HUDEP-2 (cell line): ENCODE measurements at regions not wholly inside any gene's neighbourhood (a gene's known extent, or its start where the extent isn't known, plus 50 kb on each side); places are given as distances from the start of the nearest gene placed in this dataset.

Experiments
- DNase-seq, 76 experiments: peaks; one replicate each; lab custom pipeline; 2025; ENCODE audit not compliant: unreplicated experiment in 76 of 76; lab: John Stamatoyannopoulos, UW

DNA sequence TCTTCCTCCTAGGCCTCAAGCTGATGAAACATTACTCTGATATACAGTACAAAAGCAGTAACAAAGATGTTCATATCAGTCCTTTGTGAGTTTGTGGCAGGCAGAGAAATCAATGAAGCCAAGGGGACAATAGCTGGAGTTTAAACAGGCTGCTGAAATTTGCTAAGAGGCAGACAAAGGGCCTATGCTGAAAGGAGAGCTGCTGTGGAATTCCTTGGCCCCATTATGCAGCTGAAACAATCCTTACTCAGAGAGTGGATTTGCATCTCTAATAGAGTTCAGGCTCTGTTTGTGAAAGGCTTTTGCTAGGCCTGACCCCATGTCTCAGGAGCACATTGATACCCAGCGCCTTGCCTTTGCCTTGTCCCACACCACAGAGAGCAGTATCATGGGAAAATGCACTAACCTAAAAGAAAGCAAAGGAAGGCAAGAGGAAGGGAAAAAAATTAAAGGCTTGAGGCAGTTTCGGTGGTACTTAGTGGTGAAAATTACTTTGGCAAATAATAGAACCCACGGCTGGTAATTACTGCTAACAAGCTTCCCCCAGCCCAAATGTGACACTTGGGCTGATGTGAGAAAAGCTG, 195.0 kb upstream of the EPHA3 start:
- DNase-seq: no peak

DNA sequence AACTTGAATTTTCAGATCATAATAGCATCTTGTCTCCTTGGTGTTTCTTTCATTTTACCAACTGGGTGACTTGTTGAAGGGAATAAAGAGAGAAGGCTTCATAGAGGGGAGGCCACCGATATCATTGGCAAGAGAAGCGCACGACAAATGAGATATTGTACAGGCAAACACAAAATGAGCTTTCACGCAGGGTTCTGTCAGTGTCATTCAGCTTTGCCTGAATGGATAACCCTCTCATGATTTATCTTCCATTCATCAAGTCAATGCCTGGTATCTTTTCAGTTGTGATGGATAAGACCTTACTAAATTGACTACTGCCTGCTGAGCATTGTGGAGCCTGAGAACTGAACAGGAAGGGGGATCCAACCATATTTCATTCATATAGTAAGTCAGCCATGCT, 188.6 kb upstream of the EPHA3 start:
- DNase-seq: no peak

DNA sequence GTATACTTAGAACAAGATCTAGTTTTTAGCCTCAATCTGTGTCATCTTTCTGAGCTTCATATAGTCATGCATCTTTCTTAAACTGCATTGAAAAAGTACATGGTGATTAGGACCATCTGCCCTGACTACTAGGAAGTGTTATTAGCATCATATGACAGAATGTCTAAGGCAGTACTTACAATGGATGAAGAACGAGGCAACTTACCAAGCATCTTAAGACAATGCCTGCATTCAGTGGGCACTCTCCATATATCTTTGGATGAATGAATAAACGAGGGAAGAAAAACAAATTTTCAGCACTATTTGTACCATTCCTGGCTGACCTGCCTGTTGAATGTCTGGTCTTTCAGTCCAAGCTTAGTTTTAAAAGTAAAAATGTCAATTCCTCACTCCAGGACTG, 185.4 kb upstream of the EPHA3 start:
- no peak for DNase-seq

DNA sequence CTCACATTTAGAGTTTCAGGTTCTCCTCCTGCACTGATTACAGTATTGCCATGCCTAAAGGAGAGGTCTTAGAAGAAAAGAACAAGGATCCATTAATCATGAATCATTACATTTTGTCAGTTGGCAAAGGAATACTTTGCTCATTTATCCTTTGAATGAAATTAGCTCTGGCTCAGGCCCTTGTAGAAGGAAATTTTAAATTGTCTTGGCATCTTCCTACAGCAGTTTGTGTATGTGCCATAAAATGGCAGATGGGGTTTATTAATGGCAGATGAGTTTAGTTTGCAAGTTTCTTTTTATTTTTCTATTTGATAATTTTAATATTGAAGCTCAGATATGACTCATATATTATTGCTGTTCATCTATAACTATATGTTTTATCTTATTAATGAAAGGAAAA, 181.2 kb upstream of the EPHA3 start:
- DNase-seq: no peak

DNA sequence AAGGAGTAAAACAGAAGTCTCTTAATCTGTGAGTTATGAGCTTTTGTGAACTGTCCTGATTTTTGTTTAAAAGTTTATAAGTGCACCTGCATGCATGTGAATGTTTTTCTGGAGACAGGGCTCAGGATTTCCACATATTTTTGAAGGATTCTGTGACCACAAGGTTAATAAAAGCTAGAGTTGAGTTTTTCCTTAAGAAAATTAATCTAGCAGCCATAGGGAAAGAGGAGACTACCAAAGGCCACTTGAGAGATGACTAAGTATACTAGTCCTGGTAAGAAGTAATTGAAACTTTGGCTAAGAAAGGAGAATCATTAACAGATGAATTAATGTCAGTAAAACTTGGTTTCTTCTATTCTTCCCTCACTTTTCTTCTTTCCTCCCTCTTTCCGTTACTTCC, 176.8 kb upstream of the EPHA3 start:
- DNase-seq: no peak

DNA sequence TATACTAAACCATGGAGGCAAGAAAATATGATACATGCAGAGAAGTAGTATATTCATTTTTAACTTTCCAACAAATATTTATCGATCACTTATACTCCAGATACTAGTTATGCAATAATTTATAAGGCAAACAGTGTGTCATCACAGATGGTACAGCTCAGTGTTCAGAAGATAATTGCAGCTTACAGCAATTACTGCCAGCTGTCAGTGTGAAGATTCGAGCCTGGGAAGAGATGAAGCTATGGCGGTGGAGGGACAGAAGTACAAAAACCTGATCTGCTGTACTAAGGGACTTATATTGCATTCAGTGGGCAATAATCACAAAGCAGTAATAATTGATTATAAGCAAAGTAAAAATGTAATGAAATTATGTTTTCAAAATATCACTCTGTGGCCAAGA, 170.6 kb upstream of the EPHA3 start:
- DNase-seq: no peak

DNA sequence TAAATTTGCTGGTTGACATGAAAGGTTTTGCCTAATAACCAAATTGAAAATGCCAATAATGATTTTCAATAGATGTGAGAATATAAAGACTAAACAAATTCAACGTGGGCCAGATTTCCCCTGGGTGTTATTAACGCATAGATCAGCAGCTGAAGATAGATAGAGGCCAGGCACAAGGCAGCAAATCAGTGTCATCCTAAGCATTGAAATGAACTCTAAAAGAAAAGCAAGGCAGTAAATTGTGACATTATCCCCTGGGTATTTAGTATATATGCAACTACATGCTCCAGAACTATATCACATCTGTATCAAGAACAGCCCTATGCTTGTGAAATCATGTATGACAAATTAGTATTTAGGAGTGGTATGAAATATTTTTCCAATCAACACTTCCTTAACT, 167.1 kb upstream of the EPHA3 start:
- no peak for DNase-seq

DNA sequence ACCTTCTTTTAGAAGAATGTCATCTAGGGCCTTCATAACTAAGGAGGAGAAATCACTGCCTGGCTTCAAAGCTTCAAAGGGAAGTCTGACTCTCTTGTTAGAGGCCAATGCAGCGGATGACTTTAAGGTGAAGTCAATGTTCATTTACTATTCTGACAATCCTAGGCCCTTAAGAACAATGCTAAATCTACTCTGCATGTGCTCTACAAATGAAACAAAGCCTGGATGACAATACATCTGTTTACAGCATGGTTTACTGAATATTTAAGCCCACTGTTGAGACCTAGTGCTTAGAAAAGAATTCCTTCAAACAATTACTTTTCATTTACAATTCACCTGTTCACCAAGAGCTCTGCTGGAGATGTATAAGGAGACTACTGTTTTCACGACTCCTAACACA, 160.4 kb upstream of the EPHA3 start:
- DNase-seq: no peak

DNA sequence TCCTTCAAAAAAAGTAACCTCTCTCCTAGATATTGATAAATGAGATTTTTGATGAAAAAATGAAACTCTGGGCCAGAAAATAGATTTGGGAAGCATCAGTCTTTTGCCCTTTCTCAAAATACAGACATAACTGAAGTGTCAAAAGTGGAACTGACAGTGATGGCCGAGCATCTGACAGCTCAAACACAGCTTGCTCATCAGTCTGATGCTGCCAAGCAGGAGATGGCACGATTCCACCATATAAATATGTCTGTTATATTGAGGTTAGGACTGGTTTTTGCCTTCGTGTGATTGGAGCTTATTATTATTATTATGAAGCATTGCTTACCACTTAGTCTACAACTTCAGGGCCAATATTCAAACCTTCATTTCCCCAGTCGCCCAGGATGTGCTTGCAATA, 152.6 kb upstream of the EPHA3 start:
- DNase-seq: no peak

DNA sequence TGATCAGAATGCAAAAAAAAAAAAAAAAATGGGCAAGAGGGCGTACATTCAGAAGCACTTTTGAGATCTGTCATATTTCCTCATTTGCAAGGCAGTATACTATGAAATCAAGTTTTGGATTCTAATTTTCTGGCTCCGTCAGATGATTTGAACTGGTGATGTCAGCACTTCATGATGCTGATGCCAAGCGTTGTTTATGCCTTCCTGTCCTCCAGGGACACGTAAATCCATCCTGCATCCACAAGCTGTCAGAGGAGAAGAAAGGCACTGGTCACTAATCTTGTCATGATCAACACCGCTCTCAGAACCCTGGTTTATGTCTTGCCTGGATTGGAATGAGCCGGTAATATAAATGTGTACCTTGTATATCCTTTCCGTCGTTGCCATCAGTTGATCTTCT, 152.1 kb upstream of the EPHA3 start:
- no peak for DNase-seq

DNA sequence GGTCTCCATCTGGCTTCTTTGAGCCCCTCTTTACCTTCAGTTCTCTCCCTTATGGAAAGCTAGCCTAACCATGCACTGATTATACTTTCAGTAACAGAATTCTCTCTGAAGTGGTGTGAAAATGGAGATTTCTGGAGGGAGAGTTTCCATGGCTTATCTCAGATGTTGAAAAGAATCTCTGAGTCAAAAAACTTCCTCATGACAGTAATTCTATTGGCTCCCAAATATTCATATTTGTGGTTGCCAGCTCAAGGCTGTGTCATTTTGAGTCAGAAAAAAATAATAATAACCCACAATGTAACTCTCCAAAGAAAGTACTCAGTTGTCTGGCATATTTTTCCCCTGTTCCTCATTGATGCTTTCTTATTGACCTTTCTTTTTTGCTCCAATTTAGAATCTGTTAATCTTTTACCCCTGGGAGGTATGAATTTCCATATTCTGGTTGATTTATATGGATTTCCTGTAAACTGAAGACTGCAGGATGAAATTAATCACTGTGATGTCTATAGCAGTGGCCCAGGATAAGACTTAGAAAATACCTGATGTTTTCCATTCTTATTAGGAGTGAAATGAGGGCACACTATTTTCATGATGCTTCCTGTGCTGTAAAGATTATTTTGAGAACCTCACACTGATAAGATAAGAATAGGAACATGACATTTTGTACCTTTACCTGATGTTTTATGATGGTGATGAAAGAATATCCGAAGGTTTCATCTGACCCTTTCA, 149.5 kb upstream of the EPHA3 start:
- no peak for DNase-seq

DNA sequence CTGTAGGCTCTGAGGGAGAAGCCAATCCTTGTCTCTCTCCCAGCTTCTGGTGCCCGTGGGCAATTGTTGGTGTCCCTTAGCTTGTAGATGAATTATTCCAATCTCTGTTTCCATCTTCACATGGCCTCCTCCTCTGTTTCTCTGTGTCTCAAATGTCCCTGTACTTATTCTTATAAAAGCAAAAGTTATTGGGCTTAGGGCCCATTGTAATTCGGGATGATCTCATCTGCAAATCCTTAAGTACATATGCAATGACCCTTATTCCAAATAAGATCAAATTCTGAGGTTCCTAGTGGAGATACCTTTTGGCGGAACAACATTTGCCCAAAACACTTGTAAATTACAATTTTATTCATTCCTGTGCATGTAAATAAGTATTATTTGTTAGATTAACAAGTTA, 147.4 kb upstream of the EPHA3 start:
- no peak for DNase-seq

DNA sequence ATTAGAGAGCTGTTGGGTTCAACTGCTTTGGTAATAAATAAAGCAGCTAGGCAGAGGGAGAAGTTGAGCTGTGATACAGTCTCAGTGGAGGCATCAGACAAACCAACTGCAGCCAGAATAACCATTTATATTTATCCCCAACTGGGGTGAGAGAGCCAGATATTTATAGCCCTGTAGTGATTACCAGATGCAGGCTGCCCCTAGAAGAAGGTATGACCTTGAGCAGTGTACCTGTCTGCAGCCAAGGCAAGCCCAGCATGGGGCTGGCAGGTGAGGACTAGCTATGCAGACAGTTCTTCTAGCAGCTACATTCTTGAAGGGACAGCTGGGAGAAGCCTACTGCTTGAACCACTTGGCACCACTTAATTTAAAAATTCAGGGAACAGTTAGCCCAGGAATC, 144.4 kb upstream of the EPHA3 start:
- DNase-seq: no peak

DNA sequence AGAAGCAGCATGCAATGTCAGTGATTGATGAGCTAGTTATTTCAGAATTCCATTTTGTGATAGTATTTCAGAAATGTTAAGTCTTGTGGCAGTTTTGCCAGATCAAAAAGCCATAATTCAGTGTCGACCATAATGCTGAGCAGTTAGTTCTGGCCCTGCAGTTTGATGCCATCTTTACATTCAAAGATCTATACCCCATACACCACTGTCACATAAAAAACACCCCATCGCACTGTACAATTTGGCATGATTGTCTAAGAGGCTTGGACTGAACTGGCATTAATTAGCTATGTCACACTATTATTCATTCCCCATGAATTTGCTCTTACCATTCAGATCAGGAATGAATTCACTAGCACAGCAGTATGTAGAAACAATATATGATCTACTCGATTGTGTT, 127.7 kb upstream of the EPHA3 start:
- DNase-seq: no peak

DNA sequence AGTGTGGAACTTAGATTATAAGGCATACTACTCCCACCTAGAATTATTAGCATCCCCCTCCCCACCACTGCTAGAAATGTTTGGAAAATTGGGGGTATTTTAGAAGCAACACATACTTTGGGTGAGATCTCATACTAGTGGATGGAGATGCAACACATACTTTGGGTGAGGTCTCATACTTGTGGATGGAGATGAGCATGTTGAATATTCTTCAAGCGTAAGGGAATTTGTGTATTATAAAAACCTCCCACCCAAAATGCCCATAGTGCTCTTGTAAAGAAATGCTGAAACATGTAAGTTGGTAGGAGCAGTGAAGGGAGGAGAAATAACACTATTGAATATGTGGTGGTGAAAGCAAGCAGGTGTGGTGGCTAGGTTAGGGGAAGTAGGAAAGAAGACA, 124.0 kb upstream of the EPHA3 start:
- no peak for DNase-seq

DNA sequence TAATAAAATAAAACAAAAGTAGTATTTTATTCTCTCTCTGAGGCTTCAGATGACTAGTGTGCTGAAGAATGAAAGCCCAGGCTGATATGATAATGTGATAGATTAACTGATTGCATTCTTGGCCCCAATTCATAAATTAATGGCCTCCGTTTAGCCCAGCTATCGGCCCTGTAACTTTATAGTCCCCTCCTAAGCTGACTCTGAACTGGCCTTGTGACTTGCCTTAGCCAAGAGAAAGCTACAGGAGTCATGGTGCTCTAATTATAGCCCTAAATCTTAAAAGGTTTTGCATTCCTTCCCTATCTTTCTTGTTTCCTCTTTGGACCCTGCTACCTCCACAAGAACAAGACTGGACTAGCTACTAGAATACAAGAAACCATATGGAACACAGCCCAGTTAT, 123.2 kb upstream of the EPHA3 start:
- DNase-seq: no peak

DNA sequence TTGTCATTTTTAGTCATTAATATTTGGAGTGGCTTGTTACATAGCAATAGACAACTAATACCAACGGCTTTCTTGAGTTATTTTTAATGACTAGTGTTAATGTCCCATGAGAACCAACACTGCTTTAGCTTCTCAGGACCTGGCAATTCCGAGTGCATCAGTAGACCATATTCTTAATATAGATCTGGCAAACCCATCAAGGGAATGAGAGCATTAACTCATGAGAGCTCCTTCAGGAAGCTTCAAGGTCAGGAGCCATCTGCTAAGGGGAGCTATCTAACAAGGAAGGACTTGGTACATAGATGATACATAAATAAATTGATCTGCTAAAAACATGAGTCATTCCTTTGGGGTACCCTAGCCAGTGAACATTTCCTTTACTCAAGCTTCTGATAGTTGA, 122.6 kb upstream of the EPHA3 start:
- DNase-seq: no peak

DNA sequence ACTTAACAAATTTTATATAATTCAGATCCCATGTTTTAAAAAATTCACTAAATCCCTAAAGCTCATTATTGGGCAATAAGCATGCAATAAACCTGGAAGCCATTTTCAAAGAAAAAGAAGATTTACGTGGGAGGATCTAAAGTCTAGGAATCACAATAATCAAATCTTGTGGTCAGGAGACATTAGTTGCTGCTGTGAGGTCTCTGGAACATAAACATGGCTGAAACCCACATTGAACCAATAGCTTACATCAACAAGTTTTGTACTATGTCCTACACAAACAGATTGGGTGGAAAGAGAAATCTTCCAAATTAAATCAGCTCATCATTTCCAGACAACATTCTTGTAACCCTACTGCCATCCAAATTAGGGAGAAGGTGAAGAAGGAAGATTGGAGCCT, 121.9 kb upstream of the EPHA3 start:
- no peak for DNase-seq

DNA sequence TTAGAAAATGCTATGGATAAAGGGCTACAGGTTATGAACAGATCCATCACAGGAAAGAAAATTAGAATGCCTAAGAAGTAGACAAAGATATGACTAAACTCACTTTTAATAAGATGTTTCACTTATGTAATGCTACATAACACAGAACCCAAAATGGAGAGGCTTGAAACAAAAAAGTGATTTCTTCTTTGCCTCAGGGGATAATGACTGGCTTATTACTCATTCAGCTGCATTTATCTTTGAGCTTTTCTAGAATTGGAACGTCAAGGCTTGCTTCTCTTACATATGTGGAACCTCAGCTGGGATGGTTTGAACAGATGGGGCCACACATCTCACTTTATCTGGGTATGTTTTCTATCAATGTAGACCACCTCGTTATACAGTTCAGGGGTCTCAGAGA, 120.6 kb upstream of the EPHA3 start:
- DNase-seq: no peak

DNA sequence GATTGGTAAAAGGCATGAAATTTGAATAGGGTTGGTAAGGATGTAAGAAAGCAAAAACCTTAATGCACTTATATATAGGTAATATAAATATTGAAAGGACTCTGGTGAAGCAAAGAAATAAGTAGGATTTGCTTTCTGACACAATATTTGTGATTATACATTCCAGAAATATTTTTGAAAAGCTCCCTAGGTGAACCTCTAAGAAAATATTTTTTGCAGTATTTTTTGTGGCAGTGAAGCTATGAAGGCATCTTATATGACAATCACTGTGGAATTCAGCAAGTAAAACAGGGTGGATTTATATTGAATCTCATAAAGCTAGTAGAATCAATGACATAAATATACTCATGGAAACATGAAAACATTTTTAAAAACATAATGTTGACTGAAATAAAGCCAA, 119.6 kb upstream of the EPHA3 start:
- no peak for DNase-seq

DNA sequence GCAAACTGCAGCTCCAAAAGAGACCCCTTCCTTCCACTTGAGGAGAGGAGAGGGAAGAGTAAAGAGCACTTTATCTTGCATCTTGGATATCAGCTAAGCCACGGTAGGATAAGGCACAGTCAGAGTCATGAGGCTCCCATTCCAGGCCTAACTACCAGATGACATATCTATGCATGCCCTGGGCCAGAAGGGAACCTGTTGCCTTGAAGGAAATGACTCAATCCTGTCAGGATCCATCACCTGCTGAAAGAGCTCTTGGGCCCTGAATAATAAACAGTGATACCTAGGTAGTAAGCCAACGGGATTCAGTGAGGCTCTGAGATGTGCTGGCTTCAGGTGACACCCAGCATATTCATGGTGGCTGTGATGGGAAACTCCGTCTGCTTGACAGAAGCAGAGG, 118.5 kb upstream of the EPHA3 start:
- no peak for DNase-seq

DNA sequence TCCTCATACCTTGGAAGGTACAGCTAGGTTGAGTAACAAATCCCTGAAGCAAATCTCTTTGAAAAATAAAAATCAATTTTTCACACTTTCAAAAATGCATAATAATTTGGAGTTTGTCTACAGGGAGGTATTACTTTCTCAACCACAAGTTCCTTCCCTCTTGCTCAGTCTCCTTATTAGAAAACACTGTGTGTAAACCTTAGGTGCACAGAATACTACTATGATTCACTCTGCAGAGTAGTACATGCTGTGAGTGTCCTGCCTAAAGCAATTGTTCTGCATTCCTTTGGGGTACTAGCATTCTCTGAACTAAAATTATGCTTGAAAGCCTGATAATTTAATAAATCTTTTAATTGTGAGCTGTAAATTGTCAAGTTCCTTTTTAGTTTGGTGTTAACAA, 115.9 kb upstream of the EPHA3 start:
- no peak for DNase-seq

DNA sequence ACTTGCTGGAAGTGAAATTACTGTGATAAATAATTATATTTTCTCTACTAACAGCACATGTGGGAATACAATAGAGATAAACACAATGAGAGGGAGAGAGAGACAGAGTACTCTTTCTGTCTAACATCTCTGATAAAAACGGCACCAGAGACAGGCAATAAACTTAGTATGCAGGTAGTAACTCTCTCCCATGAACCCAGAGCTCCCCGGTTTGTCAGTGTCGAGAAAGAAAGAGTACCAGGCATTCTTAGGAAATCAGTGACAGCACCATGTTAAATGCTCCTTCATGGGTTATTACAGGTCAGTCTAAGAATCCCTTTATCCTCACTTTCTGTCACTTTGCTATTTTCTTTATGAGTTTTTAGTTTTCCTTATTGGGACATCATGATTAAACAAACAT, 110.7 kb upstream of the EPHA3 start:
- DNase-seq: no peak
